GM12892 (cell line): ENCODE measurements at regions not wholly inside any gene's neighbourhood (a gene's known extent, or its start where the extent isn't known, plus 50 kb on each side); places are given as distances from the start of the nearest gene placed in this dataset.

Experiments used
- POLR2A ChIP-seq: IDR thresholded peaks from 2 replicates; pipeline ENCODE4 v1.6.1; 2011; ENCODE audit warnings: low read depth, low read length, control low read depth
- POLR2AphosphoS5 ChIP-seq: IDR thresholded peaks from 2 replicates; pipeline ENCODE4 v1.6.1; 2011; ENCODE audit warnings: low read depth, low read length, control low read depth
- TAF1 ChIP-seq: IDR thresholded peaks from 2 replicates; pipeline ENCODE4 v1.6.1; 2011; ENCODE audit warnings: low read depth, mild to moderate bottlenecking, control low read depth, low read length, borderline replicate concordance

DNA sequence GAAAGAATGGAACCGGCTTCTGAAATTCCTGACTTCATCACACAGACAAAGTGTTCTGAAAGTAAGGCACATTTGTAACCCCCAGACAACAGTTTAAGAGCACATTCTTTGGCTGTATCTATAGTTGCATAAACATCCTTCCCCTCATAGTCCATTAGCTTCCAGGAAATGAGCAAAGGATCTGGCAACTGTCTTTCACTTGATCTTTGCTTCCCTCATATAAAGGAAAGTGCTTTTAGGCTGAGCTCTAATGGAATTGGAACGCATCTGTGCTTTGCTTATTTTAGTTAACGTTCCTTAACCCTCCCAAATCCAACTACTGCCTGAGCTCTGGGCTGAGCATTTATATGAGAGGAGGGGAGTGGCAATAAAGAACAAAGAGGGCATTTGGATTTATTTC is 76.9 kb upstream of the API5 start:
- TF ChIP-seq POLR2A (no peak), TAF1 (no peak), POLR2AphosphoS5 (no peak)
